PC-9 (cell line): ENCODE measurements at regions not wholly inside any gene's neighbourhood (a gene's known extent, or its start where the extent isn't known, plus 50 kb on each side); places are given as distances from the start of the nearest gene placed in this dataset.

ENCODE experiments used
- EZH2 ChIP-seq: fragments of 200-600 bp; sonication (generic); IDR thresholded peaks from 2 replicates; pipeline ENCODE4 v1.8.0; 2017; ENCODE audit warnings: antibody characterized with exemption, low read depth
- TF ChIP-seq, protein P1 (sequence below): fragments of 200-600 bp; sonication (generic); conservative IDR thresholded peaks from 2 replicates; pipeline ENCODE4 v1.6.1; 2017; ENCODE audit warnings: mixed run types, antibody characterized with exemption, mild to moderate bottlenecking, moderate library complexity

DNA sequence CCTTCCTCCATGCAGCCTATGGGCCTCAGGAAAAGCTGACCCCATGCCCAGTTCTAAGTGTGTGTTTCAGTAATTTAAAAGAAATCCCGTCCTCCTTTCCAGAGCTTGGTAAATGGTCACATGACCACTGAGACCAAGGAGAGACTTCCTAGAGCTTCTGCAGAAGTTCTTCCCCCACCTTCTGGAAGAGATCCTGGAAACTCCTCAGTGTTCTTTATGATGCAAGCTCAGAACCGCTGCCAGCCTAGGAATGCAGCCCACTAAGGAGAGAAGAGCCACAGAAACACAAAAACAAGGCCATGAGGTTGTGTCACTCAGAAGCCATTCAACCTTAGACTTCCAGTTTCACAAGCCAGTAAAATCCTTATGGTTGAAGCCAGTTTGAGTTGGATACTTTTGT, 348.4 kb downstream of the TPBG start:
- no peak for TF ChIP-seq EZH2
- TF ChIP-seq, protein P1, sequence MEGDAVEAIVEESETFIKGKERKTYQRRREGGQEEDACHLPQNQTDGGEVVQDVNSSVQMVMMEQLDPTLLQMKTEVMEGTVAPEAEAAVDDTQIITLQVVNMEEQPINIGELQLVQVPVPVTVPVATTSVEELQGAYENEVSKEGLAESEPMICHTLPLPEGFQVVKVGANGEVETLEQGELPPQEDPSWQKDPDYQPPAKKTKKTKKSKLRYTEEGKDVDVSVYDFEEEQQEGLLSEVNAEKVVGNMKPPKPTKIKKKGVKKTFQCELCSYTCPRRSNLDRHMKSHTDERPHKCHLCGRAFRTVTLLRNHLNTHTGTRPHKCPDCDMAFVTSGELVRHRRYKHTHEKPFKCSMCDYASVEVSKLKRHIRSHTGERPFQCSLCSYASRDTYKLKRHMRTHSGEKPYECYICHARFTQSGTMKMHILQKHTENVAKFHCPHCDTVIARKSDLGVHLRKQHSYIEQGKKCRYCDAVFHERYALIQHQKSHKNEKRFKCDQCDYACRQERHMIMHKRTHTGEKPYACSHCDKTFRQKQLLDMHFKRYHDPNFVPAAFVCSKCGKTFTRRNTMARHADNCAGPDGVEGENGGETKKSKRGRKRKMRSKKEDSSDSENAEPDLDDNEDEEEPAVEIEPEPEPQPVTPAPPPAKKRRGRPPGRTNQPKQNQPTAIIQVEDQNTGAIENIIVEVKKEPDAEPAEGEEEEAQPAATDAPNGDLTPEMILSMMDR: no peak
